Renal pelvis (tissue), 1 donor: ENCODE measurements at regions not wholly inside any gene's neighbourhood (a gene's known extent, or its start where the extent isn't known, plus 50 kb on each side); places are given as distances from the start of the nearest gene placed in this dataset.
"Not testable (repeated sequence)": the region's sequence is repeated elsewhere in the genome, so short reads cannot be mapped to it uniquely, and the experiment has no call there.

Experiments
- DNase-seq: peaks from one replicate; pipeline ENCODE4 v3.0.0-alpha.2; 2013

DNA sequence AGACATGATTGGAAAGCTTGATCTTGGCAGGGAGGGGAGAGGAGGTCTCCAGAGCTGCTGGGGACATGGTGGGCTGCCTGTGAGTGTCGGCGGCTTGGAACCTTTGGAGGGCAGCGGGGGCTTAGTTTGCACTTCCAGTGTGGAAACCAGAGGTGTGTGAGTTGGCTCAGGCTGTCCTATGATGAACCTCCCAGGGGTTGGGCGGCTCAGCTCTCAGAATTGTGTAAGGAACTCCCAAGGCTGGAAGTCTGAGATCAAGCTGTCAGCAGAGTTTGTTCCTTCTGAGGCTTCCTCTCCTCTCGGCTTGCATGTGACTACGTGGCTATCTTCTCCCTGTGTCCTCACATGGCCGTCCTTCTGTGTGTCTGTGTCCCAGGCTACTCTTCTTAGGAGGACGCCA lies 87.9 kb upstream of the B3GAT1 start:
- no peak for DNase-seq

DNA sequence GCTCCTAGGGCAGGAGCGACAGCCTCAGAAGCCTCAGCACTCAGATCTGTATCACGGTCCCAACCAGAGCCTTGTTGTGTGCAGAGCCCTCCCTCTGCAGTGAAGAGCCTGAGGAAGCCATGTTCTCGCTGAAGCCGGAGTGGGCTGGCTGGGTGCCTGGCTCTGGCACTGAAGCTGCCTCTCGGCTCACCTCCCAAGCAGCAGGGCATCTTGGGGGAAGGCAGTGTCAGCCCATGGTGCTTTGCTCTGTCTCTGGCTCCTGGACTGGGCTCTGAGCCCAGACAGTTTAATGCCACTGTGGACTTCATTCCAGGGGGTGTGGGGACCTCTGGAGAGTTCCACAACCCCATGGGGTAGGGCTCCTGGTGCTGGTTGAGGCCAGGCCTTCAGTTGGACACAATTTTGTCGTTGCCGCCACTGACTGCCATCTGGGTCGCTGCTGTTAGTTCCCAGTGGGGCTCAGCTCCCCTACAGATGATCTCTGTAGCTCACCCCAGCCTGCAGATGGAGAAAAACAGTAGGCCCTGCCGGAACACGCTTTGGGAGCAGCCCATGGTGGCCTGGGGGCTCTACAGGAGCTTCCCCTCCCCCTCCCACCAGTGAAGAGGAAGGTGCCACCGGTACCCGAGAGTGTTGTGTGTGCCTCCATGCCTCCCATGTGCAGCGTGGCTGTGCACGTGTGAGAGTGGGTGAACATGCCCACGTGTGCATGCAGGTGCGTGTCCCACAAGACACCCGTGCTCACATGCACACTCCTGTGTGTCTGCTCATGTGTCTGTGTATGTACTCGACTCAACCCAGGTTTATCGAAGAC lies 86.5 kb upstream of the B3GAT1 start:
- DNase-seq, result no peak

DNA sequence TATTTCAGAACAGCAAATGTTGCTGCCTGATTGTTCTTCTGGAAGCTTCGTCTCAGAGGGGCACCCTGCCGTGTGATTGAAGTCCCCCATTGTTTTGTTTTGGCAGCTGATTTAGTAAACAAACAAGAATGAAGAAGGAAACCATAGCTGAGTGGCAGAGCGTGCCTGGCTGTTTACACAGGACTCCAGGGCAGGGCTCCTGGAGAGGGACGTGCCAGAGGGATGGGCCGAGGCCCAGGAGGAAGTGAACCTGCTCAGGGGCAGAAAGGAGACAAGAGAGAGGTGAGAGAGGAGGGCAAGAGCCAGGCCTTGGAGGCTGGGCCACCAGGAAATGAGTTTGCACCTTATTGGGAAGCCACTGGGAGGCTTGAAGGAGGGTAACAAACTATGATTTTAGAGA lies 85.5 kb upstream of the B3GAT1 start:
- no peak for DNase-seq

DNA sequence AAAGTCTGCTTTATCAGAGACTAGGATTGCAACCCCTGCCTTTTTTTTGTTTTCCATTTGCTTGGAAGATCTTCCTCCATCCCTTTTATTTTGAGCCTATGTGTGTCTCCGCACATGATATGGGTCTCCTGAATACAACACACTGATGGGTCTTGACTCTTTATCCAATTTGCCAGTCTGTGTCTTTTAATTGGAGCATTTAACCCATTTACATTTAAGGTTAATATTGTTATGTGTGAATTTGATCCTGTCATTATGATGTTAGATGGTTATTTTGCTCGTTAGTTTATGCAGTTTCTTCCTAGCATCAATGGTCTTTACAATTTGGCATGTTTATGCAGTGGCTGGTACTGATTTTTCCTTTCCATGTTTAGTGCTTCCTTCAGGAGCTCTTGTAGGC lies 84.0 kb upstream of the B3GAT1 start:
- not testable (repeated sequence) for DNase-seq

DNA sequence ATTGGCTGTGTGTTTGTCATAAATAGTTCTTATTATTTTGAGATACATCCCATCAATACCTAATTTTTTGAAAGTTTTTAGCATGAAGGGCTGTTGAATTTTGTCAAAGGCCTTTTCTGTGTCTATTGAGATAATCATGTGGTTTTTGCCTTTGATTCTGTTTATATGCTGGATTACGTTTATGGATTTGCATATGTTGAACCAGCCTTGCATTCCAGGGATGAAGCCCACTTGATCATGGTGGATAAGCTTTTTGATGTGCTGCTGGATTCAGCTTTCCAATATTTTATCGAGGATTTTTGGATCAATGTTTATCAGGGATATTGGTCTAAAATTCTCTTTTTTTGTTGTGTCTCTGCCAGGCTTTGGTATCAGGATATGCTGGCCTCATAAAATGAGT lies 82.4 kb upstream of the B3GAT1 start:
- not testable (repeated sequence) for DNase-seq

DNA sequence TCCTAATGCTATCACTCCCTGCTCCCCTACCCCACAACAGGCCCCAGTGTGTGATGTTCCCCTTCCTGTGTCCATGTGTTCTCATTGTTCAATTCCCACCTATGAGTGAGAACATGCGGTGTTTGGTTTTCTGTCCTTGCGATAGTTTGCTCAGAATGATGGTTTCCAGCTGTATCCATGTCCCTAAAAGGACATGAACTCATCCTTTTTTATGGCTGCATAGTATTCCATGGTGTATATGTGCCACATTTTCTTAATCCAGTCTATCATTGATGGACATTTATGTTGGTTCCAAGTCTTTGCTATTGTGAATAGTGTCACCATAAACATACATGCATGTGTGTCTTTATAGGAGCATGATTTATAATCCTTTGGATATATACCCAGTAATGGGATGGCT lies 80.4 kb upstream of the B3GAT1 start:
- not testable (repeated sequence) for DNase-seq

DNA sequence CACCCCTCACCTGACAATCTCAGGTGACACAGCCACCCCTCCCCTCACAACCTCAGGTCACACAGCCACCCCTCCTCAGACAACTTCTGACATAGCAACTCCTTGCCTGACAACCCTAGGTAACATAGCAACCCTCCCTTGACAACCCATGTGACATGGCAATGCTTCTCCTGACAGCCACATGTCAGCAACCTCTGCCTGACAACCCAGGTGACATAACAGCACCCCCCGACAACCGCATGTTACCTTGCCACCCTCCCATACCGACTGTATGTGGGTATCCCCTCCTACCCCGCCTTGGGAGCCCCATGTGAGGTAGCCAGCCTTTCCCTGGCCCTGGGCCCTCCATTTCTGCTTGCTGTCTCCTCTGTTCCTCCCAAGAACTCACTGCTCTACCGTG lies 77.7 kb upstream of the B3GAT1 start:
- no peak for DNase-seq

DNA sequence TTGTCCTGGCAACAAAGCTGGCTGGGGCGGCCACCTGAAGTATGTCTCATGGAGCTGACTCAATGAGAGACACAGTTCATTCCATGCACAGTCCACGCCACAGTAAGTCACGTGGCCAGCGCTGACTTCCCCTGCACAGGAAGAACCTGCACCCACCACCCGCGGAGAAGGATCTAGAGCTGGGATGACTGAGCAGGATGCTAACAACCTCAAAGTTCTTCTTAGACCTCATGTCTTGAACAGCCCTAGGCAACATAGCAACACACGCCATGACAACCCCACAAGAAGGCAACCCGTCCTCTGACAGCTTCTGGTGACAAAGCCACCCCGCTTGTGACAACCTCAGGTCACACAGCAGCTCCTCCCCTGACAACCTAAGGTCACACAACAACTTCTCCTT lies 76.9 kb upstream of the B3GAT1 start:
- no peak for DNase-seq

DNA sequence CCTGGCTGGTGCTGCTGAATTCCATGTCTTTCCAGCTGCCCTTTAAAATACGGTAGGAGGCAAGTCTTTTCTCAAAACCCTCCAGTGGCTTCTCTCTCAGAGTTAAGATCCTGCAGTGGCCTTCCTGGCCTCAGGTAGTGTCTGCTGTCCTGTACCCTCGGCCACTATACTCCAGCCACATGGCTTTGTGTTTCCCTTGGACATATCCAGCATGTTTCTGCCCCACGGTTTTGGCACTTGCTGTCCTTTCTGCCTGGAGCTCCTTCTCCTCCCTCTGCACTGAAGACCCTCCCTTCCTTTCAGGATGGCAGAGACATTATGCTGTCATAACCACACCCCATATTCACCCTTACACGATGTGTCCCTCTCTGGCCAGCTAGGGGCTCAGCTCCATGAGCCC lies 76.5 kb upstream of the B3GAT1 start:
- no peak for DNase-seq

DNA sequence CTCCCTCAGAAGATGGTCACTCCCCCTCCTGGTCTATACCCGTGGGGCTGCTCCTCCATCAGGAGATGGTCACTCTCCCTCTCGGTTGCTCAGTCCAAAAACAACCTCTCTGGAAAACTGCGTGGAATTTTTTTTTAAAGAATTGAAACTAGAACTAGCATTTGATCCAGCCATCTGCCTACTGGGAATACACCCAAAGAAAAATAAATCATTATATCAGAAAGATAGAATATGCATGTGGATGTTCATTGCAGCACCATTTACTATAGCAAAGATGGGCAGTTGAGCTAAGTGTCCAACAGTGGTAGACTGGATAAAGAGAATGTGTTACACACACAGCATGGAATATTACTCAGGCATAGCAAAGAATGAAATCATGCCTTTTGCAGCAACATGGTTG lies 75.7 kb upstream of the B3GAT1 start:
- DNase-seq, result no peak

DNA sequence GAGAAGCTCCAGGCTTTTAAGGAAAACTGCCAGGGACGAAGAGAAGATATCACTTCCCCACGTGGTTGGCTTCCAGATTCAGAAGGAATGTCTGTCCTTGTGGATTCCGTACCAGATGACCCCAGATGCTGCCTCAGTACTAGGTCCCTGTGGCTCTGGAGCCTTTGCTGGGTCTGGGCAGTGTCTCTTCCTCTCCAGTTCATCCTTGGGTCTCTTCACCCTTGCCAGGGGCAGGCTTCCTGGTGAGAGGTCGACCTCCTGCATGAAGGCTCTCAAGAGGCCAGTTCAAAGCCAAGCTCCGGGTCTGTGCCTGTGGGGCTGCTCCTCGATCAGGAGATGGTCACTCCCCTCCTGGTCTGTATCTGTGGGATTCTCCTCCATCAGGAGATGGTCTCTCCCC lies 74.7 kb upstream of the B3GAT1 start:
- no peak for DNase-seq

DNA sequence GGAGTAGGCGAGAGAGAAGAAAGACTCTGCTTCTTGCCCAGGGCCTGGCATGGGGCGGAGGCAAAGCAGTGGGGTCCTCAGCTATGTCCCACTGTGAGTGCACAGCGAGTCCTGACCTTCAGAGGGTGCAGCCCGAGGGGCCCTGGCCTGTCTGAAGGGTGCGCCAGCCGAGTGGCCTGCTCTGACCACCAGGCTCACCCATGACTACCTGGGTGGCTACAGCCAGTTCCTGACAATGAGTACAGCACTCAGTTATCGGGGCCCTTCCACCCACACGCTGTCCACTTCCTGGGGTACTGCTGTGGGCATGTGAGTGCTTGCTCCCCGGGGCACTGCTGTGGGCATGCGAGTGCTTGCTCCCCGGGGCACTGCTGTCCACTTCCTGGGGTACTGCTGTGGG lies 74.1 kb upstream of the B3GAT1 start:
- no peak for DNase-seq

DNA sequence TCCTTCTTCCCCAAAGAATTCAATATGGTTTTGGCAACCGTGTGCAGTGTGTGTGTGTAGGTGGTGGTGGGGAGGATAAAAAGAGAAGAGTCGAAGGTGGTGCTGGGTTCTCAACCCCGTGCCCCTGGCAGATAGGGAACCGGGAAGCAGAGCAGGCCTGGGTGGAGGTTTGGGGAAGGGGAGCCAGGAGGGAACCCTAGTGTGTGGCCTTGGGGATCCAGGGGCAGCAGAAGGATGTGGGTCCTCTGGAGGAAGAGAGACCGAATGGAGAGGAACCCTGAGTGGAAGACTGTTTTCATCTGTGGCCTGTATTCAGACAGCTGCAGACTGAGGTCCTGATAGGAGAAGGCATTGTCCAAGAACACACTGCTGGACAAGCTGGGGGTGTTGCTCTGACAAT lies 73.3 kb upstream of the B3GAT1 start:
- DNase-seq, result no peak

DNA sequence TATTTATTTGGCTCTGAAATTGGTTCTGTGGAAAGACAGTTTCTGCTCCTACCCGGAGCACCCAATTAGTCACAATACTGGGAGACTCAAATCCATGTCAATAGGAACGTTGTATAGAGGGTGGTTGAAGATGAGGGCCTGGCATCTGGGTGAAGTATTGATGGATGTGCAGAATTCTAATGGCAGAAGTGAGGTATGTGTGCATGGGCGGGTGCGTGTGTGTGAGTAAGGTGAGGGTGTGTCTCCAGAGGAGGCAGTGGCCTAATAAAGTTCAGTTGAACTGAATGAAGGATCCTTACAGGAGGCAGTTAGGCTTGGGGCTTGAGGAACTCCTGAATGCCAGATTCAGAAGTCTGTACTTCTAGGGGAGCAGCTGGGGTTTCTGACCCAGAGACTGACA lies 71.8 kb upstream of the B3GAT1 start:
- no peak for DNase-seq

DNA sequence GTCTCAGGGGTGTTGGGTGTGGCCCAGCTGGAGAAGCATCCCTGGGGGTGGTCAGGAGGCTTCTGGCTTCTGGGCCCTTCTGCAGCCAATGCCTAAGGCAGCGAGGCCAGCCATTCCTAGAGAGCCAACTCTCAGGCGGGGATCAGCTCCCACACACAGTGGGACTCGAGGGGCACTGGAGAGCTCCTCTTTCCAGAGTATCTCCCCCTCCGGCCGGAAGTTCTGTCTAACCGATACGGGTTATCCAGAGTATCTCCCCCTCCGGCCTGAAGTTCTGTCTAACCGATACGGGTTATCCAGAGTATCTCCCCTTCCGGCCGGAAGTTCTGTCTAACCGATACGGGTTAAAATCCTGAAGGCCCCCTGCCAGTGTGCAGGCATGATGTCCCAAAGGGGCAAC lies 71.2 kb upstream of the B3GAT1 start:
- no peak for DNase-seq

DNA sequence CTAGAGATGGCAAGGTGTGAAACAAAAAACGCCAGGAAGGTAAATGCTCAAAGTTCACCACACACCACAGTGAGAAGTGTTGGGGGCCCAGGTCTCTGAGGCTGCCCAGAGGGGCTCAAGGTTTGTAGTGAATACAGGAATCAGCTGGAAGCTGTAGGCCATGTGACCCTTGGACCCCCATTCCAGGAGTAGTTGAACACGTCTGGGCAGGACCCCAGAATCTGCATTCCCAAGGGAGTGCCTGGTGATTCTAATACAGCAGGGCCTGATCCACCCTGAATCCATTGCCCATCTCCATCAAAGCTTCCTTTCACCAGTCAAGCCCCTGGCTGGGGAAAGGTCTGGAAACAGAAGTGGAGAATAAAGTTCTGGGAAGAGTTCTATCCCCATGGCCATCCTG lies 70.8 kb upstream of the B3GAT1 start:
- no peak for DNase-seq

DNA sequence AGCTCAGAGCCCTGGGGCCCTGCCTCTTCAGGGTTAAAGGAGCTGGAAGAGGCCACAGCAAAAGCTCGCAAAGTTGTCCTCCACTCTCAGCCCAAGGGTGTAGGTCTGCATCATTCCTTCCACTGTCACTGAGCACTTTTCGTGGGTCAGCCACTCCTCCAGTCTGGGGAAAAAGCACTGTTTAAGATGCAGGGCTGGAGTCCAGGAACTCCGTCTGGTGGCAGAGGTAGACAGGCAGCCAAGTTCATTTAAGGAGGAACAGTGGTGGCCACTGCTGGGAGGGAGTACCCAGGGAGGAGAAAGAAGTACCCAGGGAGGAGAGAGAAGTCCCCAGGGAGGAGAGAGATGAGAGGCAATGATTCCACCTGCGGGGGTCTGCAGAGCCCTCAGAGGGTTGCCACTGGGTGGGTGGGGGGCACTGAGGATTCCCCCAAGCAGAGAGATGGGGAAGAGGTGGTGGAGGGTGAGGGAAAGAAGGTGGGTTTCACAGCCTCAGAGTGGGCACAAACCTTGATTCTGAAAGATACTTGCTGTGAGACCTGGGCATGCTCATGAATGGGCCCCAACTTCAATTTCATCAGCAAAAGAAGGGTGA lies 70.0 kb upstream of the B3GAT1 start:
- no peak for DNase-seq

DNA sequence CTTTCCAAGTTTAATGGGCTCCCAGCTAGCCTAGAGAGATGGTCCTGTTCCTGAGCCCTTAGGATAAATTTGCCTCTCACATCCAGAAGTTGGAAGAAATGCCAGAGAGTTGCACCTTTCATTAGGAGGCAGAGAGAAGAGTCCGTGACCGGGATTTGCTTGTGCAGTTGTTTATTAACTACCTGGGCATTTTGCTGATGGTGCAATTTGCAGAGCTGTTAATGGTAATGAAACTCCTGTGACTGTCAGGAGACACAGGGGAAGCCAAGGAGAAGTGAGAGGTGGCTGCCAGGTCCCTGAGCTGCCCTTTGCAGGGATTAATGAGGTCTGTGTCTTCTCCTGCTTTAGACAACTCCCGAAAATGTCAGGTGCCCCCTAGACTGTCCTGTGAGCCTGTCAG lies 69.1 kb upstream of the B3GAT1 start:
- DNase-seq, result no peak

DNA sequence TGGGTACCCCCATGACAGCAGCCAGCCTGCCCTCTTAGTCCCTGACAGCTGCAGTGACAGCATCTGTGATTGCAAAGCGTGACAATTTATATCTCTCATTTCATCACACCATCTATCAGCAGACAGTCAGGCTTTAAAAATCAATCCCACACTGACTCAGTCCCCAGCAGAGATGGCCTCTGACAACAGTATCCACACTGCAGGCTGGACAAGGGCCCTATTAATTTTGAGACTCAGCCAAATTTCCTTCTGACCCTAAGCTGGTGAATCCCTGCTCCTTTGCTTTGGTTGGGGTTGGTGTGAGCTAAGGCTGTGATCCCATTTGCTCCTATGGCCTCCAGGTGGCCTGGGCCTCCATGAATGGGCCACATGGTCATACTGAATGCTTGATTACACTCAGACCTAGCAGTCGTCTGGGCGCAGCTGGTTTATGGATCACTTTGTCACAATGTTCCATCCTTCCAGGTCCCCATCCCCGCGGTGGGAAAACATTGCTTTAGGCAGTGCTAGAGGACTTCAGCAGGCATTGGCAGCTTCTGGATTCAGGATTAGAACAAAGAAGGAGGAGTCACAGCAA lies 68.2 kb upstream of the B3GAT1 start:
- DNase-seq, result no peak

DNA sequence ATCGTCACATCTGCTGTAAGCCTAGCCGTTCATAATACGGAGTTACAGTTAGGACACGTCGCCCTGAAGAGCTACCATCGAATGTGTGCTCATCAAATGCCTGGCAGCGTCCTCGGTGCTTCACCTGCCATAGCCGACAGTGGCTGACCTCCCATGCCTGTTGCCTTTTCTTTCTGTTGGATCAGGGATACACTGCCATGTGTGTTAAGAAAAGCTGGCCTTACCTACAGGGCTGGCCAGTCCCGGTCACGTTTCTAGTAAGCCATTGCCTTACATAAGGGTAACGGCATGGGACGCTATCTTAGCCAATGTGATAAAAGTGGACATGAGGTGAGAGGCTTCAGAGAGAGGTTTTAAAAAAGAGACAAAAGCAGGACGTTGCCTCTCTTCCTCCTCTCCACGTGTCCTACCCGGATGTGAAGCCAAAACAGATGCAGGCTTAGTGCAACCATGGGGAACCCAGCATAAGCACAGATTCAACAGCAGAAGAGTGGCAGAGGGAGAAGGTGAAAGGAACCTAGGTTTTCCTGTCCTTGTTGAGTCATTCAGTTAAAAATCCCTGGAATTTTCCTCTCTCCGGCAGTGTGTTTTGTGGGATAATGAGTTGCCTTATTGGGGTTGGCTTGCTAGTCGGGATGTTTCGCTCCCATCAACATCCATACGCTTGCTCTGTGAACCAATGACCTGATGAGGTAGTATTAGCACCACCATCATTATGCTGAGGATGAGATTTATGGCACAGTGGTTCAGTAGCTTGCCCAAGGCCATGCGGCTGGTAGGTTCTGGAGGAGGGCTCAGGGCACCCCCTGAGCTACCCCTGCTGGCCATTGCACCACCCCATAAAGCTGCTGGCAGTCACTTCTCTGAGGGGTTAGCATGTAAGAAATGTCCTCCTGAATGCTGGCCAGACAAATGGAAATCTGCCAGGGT lies 67.4 kb upstream of the B3GAT1 start:
- no peak for DNase-seq

DNA sequence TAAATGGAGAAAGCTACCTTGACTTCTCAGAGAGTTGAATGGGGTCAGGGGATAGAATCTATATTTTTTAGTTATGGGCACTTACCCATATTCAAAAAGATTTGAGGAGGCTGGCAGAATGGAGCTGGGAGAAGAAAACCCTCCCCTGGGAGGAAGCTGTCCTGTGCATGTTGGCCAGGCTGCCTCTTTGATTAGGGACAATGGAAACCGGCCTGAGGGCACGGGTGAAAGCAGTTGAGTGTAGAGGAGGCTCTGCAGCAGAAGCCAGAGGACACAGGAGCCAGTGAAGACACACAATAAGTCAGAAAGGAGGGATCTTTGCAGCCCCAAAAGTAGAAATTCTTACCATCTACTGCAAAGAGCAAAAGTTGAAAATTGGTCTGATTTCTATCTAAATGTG lies 66.6 kb upstream of the B3GAT1 start:
- no peak for DNase-seq

DNA sequence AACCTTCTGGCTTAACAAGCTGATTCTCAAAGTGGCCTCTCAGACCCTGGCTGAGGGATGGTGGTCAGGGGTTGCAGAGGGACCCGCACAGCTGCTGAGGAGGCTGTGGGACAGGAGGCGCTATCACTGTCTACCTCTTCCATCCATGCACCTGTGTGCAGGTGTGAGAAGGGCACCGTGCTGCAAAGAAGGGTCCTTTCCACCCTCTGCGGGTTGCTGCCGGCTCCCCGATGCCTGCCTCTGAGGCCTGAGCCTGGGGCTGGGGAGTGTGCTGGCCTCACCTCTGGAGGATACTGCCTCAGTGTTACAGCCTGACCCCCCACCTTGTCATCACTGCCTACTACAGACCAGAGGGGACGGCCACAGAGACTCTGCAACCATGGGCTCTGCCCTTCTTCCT lies 66.1 kb upstream of the B3GAT1 start:
- DNase-seq, result no peak

DNA sequence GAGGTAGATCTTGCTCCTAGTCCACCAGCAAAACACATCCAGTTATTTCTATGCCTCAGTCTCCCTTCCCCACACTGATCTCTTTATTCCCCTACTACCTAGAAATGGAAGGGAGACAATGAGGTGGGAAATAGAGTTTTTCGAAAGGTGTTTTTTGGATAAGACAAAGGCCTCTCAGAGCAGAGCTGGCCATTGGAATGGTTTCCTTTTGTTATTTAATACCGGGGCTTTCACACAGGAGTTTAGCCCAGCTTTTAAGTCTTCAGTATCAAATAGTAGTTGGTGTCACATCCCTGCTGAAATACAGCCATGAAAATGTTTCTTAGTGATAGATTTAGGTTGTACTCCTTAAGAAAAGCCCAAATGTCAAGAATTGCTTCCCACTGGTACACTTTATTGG lies 65.4 kb upstream of the B3GAT1 start:
- no peak for DNase-seq
